ENCODE measurements at regions not wholly inside any gene's neighbourhood (a gene's known extent, or its start where the extent isn't known, plus 50 kb on each side); places are given as distances from the start of the nearest gene placed in this dataset.
"Not testable (repeated sequence)": the region's sequence is repeated elsewhere in the genome, so short reads cannot be mapped to it uniquely, and the experiment has no call there.

GRCh38 chrX:55813150-55813549, 95.6 kb downstream of the RRAGB start:
- DNase-seq, result no peak

DNA sequence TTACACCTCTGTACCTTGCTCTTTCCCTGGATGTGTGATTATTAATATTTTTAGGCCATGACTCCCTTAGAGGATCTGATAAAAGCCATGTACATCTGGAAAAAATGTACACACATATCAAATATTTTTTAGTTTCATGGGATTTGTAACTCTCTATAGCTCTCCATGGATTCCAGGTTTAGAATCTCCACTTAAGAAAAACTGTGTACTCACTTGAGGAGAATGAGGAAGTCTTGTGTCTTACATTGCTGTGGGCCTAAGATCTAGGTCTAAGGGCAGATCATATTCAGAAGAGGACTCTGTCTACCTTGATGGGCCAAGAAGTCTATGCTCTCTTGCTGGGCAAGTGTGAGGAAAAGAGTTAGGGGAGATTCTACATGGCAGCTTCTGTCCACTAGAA, 98.0 kb downstream of the RRAGB start:
- DNase-seq, result no peak

GRCh38 chrX:55816023-55816422, 98.5 kb downstream of the RRAGB start:
- no peak for DNase-seq

GRCh38 chrX:55818673-55819375, 101.3 kb downstream of the RRAGB start:
- no peak for DNase-seq

DNA sequence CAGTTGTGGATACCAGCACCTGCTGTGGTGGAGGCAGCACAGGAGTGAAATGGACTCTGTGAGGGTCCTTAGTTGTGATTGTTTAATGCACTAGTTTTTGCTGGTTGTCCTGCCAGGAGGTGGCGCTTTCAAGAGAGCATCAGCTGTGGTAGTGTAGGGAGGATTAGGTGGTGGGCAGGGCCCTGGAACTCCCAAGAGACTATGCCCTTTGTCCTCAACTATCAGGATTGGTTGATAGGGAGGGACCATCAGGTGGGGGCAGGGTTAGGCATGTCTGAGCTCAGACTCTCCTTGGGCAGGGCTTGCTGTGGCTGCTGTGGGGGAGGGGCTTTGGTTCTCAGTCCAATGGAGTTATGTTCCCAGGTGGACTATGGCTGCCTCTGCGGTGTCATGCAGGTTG, 121.9 kb downstream of the RRAGB start:
- DNase-seq, result no peak

DNA sequence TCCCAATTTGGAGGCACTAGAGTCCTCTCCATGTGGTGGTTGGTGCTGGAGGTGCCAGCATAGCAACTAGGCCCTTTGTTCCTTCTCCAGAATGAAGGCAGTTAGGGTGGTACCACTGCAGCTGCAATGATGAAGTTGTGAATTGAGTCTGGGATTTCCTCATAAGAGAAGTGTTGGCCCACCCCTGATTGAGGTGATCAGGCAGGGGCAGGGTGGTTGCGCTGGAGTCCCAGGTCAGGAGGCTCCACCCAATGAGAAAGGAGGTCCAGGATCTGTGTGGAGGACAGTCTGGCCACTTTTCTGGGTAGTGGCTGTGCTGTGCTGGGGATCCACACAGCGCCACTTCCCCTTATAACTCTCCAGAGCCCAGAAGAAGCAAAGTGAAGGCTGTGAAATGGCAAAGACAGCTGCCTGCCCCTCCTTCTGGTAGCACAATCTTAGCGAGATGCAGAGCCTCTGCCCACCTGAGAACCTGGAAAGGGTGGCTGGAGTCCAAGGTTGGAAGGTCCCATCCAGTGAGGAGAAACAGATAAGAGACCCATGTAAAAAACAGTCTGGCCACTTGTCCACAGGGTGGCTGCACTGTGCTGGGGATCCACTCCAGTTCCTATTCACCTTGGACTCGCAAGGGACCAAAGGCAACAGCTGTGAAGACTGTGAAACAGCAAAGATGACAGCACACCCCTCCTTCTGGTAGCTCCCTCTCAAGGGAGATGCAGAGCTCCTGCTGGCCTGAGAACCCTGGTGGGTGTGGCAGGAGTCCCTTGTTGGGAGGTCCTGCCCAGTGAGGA, 124.6 kb downstream of the RRAGB start:
- no peak for DNase-seq

DNA sequence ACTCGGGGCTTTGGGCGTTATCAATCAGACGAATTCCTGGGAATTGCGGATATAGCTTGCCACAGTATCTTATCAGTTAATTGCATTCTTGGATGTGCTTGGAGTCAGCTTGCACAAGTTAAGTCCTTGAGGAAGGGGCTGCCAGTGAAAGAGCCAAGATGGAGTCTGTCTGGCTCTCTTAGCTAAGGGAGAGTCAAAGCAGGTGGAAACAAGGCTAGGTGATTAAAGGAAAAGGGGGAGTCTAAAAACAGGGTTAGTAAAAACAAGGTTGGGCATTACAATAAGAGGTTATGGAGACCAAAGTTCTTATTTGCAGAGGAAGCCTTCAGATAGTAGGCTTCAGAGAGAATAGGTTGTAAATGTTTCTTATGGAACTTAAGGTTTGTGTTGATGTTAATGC, 149.2 kb downstream of the RRAGB start:
- not testable (repeated sequence) for DNase-seq

DNA sequence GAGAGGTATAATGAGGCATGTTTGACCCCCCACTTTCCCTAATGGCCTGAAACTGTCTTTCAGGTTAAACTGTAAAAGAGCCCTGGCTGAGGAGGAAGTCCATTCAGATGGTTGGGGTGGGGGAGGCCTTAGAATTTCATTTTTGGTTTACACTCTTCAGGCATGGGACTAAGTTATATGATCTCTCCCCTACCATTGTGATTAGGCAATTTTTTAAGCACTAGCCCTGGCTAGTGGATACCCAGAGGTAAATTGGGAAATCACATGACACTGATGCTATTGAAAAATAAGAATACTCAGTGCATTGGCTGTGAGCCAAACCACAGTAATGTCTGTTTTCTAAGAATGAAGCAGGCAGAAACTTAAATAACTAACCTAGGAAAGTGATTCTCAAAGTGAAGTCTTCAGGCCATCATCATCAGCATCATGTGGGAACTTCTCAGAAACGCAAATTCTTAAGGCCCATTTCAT, 149.7 kb downstream of the RRAGB start:
- no peak for DNase-seq

DNA sequence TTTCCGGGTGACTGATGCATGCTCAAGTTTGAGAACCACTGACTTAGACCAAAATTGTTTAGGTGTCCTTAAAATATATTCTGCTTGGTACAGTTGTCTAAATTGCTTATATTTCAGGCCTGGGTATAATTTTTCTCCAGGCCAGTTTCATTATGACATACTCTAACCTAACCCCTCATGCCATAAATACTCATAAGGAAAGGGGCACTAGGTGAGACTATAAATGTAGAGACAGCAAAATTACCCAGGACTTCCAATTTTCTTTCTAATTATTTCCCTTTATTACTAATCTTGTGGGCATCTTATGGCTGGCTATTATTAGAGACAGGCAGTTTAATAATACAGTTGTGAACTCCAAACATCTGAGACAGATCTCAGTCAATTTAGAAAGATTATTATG, 150.2 kb downstream of the RRAGB start:
- no peak for DNase-seq

- no peak for DNase-seq
These were observed 157.3 kb downstream of the RRAGB start for GRCh38 chrX:55874807-55875206.

DNA sequence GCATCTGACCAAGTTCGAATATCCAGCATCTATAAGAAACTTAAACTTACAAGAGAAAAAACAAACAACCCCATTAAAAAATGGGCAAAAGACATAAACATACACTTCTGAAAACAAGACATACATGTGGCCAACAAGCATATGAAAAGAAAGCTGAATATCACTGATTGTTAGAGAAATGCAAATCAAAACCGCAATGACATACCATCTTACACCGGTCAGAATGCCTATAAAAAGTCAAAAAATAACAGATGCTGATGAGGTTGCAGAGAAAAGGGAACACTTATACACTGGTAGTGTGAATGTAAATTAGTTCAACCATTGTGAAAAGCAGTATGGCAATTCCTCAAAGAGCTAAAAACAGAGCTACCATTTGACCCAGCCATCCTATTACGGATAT, 166.0 kb downstream of the RRAGB start:
- DNase-seq, result not testable (repeated sequence)

GRCh38 chrX:55907968-55908607, 190.5 kb downstream of the RRAGB start:
- peak in 1 of 2 experiments; percentile 25 for DNase-seq

DNA sequence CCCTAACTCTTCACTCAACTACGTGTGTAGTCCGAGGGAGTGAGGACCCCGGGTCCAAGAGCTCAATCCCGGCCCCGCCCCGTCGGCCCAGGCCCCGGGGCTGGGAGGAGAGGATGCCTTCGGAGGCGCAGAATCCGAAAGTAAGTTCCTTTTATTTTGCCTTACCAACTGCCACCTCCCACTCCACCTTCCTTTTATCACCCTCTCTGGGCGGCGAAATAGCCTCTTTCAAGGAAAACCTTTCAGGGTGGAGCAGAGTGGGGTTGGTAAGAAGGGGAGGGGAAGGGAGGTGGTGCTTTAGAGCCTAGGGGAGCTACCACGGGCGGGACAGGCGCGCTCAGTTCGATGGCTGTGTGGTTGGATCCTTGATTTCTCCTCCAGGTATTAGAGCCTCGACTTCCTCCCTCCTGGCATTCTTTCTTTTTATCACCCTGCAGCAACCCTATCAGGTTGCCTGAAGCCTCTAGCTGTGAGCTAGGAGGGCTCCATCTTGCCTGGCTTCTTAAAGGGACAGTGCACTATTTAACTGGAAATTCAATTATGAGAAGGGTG, 191.2 kb downstream of the RRAGB start:
- DNase-seq, result no peak

DNA sequence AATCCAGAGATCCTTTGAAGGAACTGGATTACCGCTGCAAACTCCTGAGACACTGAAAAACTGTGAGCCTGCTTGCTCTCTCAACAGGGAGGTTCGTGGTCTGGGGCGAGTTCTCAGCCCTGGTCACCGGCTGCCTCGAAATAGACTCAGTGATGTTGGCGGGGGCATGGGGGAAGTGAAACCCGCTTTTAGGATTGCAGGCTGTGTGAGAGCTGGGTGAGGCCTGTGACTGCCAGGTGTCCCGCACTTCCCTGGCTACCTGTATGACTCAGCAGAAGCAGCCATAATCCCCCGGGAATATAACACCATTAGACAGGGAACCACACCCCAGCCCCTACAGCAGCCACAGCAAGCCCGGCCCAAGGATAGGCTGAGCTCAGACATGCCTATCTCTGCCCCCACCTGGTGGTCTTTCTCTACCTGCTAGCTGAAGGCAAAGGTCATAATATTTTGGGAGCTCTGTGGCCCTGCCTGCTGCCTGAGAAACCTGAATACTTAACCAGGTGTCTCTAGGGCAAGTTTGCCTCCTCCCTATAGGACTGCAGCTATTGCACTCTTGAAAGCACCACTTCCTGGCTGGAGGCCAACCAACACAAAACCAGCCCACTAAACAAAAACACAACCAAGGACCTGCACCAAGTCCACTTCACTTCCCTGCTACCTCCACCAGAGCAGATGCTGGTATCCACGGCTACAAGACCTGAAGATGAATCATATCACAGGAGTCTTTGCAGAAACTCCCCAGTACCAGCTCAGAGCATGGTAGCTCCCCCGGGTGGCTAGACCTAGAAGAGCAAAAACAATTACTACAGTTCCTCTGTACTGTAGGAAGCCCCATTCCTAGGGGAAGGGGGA, 202.0 kb downstream of the RRAGB start:
- DNase-seq, result no peak

GRCh38 chrX:55924574-55924973, 207.0 kb downstream of the RRAGB start:
- no peak for DNase-seq

GRCh38 chrX:55928529-55928928, 211.0 kb downstream of the RRAGB start:
- DNase-seq, result not testable (repeated sequence)
